NCI-H1694 (cell line): ENCODE measurements at regions not wholly inside any gene's neighbourhood (a gene's known extent, or its start where the extent isn't known, plus 50 kb on each side); places are given as distances from the start of the nearest gene placed in this dataset.

ENCODE experiments used
- DNase-seq: peaks from one replicate; lab custom pipeline; 2025; lab: John Stamatoyannopoulos, UW

- DNase-seq: no peak
Observed at GRCh38 chr10:88082806-88083596, 219.6 kb downstream of the PTEN start.

- DNase-seq: no peak
Observed at GRCh38 chr10:88083597-88083989, 220.2 kb downstream of the PTEN start.

- no peak for DNase-seq
Observed at GRCh38 chr10:88086187-88086960, 222.9 kb downstream of the PTEN start.

GRCh38 chr10:88088441-88089340 lies 225.3 kb downstream of the PTEN start:
- peak; percentile 12 for DNase-seq

GRCh38 chr10:88089498-88089897 lies 226.1 kb downstream of the PTEN start:
- peak; percentile 88 for DNase-seq

- no peak for DNase-seq
Observed at GRCh38 chr10:88090568-88091214, 227.3 kb downstream of the PTEN start.

GRCh38 chr10:88091490-88092061 lies 228.2 kb downstream of the PTEN start:
- DNase-seq: no peak

GRCh38 chr10:88092265-88092664 lies 228.8 kb downstream of the PTEN start:
- DNase-seq: no peak

GRCh38 chr10:88092973-88093372 lies 229.5 kb downstream of the PTEN start:
- DNase-seq: no peak

- no peak for DNase-seq
Observed at GRCh38 chr10:88094795-88095194, 231.4 kb downstream of the PTEN start.

GRCh38 chr10:88095223-88095721 lies 231.8 kb downstream of the PTEN start:
- DNase-seq: no peak

- no peak for DNase-seq
Observed at GRCh38 chr10:88095778-88096431, 232.5 kb downstream of the PTEN start.

- no peak for DNase-seq
Observed at GRCh38 chr10:88097092-88097516, 233.7 kb downstream of the PTEN start.

GRCh38 chr10:88097536-88097935 lies 234.1 kb downstream of the PTEN start:
- no peak for DNase-seq

- no peak for DNase-seq
Observed at GRCh38 chr10:88100281-88100680, 236.9 kb downstream of the PTEN start.

- no peak for DNase-seq
Observed at GRCh38 chr10:88101666-88102065, 238.2 kb downstream of the PTEN start.

GRCh38 chr10:88103576-88103975 lies 240.2 kb downstream of the PTEN start:
- DNase-seq: no peak

- no peak for DNase-seq
Observed at GRCh38 chr10:88104223-88104622, 240.8 kb downstream of the PTEN start.

GRCh38 chr10:88106366-88106765 lies 242.9 kb downstream of the PTEN start:
- no peak for DNase-seq

- no peak for DNase-seq
Observed at GRCh38 chr10:88107296-88108097, 244.1 kb downstream of the PTEN start.
